Gastrocnemius medialis (tissue), 4 donors: ENCODE measurements at regions not wholly inside any gene's neighbourhood (a gene's known extent, or its start where the extent isn't known, plus 50 kb on each side); places are given as distances from the start of the nearest gene placed in this dataset.

Experiments
- CTCF ChIP-seq, 5 experiments: fragments of 450-650 bp in 3 of 5; fragments of 200-600 bp in 2 of 5; sonication (generic) in 2 of 5; IDR thresholded peaks in 4 of 5; conservative IDR thresholded peaks in 1 of 5; 1 replicate in 4 of 5; 2 replicates in 1 of 5; pipeline ENCODE4 v1.5.1; 2016 to 2019; ENCODE audit warnings: antibody characterized with exemption in 5 of 5, mild to moderate bottlenecking in 3 of 5, moderate library complexity in 3 of 5
- POLR2A ChIP-seq, 2 donors: fragments of 450-650 bp; IDR thresholded peaks; one replicate each; pipeline ENCODE4 v1.6.1; 2017; ENCODE audit warnings: antibody characterized with exemption in 2 of 2, mild to moderate bottlenecking in 2 of 2, moderate library complexity in 2 of 2

- TF ChIP-seq CTCF (IDR thresholded peaks at IDR 0.05 in 4 of 5, conservative IDR thresholded peaks at IDR 0.05 in 1 of 5) (no peak), POLR2A (IDR thresholded peaks at IDR 0.05) (no peak)
Measured at GRCh38 chr10:129383651-129384050, 83.4 kb upstream of the MGMT start.
